GM12865 (cell line): ENCODE measurements at regions not wholly inside any gene's neighbourhood (a gene's known extent, or its start where the extent isn't known, plus 50 kb on each side); places are given as distances from the start of the nearest gene placed in this dataset.

ENCODE experiments used
- DNase-seq: peaks from one replicate; pipeline ENCODE4 v3.0.0; 2010; ENCODE audit warnings: low read depth
- H3K4me3 ChIP-seq: 2 replicates; pipeline ENCODE4 v1.5.1; 2011; ENCODE audit warnings: mild to moderate bottlenecking, low read depth, low read length, control low read depth
- TF ChIP-seq, protein P1 (sequence below): IDR thresholded peaks from 2 replicates; pipeline ENCODE4 v1.5.1; 2011; ENCODE audit warnings: low read length, control low read depth, low read depth, inconsistent platforms; ENCODE audit not compliant: insufficient read depth; ENCODE audit errors: missing control alignments

DNA sequence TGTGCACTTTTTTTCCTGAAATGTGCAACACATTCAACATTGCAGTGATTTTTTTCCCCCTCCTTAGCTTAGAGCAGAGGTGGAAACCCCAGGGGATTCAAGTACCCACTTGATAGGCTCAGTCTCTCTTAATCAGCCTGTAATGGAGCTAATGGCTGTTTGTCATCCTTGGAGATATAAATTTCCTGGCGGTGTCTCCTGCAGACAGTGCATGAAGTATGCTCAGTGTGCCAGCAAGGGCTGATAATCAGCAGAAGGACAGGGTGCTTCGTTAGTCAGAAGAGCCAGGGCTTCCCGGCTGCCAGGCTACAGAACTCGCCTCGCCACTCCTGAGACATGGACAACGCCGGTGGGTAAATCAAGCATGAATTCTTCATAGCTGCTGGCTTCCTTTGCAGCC is 69.8 kb upstream of the PHACTR2 start:
- H3K4me3 ChIP-seq = no peak overlapping the region
- no peak for DNase-seq
- TF ChIP-seq, protein P1, sequence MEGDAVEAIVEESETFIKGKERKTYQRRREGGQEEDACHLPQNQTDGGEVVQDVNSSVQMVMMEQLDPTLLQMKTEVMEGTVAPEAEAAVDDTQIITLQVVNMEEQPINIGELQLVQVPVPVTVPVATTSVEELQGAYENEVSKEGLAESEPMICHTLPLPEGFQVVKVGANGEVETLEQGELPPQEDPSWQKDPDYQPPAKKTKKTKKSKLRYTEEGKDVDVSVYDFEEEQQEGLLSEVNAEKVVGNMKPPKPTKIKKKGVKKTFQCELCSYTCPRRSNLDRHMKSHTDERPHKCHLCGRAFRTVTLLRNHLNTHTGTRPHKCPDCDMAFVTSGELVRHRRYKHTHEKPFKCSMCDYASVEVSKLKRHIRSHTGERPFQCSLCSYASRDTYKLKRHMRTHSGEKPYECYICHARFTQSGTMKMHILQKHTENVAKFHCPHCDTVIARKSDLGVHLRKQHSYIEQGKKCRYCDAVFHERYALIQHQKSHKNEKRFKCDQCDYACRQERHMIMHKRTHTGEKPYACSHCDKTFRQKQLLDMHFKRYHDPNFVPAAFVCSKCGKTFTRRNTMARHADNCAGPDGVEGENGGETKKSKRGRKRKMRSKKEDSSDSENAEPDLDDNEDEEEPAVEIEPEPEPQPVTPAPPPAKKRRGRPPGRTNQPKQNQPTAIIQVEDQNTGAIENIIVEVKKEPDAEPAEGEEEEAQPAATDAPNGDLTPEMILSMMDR = no peak

DNA sequence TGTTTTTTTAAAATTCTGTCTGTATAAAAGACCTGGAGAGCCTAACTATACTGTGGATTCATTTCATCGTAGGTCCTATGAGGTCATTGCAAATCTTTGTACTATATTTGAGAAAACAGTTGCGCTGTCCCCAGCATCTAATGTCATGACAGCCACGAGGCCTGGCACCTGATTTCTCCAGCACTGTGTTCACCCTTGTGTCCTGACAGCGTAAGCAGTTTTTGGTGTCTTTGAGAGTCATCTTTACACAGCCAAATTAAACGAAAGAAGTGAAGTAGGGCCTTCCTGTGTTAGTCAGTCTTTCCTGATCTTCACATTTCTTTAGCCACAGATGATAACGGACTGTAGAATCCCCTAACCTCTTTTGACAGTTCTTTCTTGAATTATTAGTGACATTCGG is 70.6 kb upstream of the PHACTR2 start:
- no peak overlapping the region for H3K4me3 ChIP-seq
- TF ChIP-seq, protein P1 = no peak
- no peak for DNase-seq

DNA sequence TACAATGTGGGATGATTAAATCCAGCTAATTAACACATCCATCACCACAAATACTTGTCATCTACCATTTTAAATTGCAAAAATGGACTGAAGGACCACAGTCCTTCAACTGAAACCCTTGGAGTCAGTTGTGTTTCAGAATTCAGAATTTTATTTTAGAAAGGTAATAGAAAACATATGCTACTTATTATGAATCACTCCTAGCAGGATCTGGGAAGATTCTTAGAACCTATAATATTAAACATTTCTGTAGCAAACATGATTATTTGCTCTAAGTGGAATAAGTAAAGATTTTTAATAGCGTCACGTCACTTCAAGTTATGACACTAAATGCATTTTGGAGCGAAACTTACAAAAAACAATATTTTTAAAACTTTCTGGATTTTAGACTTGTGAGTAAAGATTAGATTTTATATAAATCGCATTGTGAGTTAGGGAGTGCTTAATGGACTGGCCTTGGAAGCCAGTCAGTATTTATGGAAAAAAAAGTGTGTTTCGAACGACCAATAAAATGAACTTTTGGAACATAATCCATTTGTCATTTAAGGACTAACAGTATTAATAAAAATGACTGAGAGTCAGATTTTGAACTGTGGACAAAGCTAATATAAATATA is 71.8 kb upstream of the PHACTR2 start:
- DNase-seq = no peak
- no peak overlapping the region for H3K4me3 ChIP-seq
- TF ChIP-seq, protein P1 = no peak

- TF ChIP-seq, protein P1 = no peak
- no peak overlapping the region for H3K4me3 ChIP-seq
- DNase-seq = no peak
Observed at GRCh38 chr6:143603455-143603854, 74.3 kb upstream of the PHACTR2 start.

DNA sequence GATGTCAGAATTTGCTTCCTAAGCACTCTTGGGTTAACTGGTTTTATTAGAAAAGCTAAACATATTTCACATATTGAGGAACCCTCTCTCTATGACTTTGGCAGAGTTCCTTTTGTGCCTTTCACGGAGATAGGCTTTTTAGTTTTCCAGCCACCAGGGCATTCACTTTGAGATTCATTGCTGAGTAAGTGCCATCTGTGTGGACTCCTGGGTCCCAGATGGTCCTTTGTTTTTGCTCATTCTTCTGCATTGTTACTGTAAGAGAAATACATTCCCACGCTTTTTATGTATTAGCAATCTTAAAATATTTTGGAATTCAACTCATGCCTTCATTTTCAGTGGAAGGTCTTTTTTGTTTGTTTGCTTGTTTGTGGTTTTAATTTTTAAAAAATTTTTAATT is 76.3 kb upstream of the PHACTR2 start:
- TF ChIP-seq, protein P1 = no peak
- no peak for DNase-seq
- H3K4me3 ChIP-seq = no peak overlapping the region

DNA sequence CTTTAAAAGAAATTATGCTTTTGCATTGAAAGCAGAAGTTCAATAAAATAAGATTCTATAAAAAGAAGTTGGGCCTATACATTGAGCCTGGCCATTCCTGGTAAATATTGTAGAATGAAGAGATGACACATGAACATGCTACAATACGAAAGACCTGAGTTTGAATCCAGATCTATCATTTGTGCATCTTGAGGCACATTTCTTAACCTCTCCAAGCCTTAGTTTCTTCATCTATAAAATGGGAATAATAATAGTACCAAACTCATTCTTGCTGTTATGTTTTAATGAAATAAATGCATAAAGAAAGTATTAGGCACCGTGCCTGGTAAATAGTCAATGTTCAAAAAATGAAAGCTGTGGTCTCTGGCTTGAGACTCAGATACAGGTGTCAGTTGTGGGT is 76.9 kb upstream of the PHACTR2 start:
- TF ChIP-seq, protein P1 = no peak
- no peak for DNase-seq
- H3K4me3 ChIP-seq = no peak overlapping the region

- TF ChIP-seq, protein P1 = no peak
- no peak overlapping the region for H3K4me3 ChIP-seq
- DNase-seq = peak; percentile 17
Observed at GRCh38 chr6:143598466-143599080, 79.2 kb upstream of the PHACTR2 start.
